Right renal pelvis (tissue), 4 donors: ENCODE measurements at regions not wholly inside any gene's neighbourhood (a gene's known extent, or its start where the extent isn't known, plus 50 kb on each side); places are given as distances from the start of the nearest gene placed in this dataset.
"Not testable (repeated sequence)": the region's sequence is repeated elsewhere in the genome, so short reads cannot be mapped to it uniquely, and the experiment has no call there.

Source experiments
- DNase-seq, 4 donors: peaks; one replicate each; pipeline ENCODE4 v3.0.0-alpha.2; 2013; ENCODE audit warnings: low read depth in 4 of 4, low spot score in 3 of 4, missing footprints in 1 of 4

- not testable (repeated sequence) for DNase-seq
Measured at GRCh38 chr15:85196697-85197096, 183.7 kb upstream of the AKAP13 start.

- not testable (repeated sequence) for DNase-seq
Measured at GRCh38 chr15:85197582-85197981, 182.8 kb upstream of the AKAP13 start.

DNA sequence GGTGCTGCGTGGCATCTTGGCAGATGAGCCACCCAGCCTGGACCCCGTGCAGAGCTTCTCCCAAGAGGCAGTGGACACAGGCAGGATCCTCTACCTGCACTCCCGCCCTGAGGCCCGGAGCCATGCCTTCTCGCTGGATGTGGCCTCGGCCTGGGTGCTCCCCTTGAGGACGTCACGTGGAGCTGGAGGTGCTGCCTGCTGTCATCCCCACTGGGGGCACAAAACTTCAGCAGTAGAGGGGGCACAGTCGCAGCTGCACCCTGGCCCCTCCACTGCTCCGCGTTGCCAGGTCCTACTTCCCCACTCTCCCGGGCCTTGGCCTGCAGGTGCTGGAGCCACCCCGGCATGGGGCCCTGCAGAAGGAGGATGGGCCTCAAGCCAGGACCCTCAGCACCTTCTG lies 182.0 kb upstream of the AKAP13 start:
- DNase-seq: not testable (repeated sequence)

GRCh38 chr15:85200215-85200614 lies 180.2 kb upstream of the AKAP13 start:
- not testable (repeated sequence) for DNase-seq

GRCh38 chr15:85201118-85201793 lies 179.1 kb upstream of the AKAP13 start:
- not testable (repeated sequence) for DNase-seq

GRCh38 chr15:85204481-85204880 lies 175.9 kb upstream of the AKAP13 start:
- DNase-seq: not testable (repeated sequence)

GRCh38 chr15:85233791-85234325 lies 146.5 kb upstream of the AKAP13 start:
- not testable (repeated sequence) for DNase-seq

DNA sequence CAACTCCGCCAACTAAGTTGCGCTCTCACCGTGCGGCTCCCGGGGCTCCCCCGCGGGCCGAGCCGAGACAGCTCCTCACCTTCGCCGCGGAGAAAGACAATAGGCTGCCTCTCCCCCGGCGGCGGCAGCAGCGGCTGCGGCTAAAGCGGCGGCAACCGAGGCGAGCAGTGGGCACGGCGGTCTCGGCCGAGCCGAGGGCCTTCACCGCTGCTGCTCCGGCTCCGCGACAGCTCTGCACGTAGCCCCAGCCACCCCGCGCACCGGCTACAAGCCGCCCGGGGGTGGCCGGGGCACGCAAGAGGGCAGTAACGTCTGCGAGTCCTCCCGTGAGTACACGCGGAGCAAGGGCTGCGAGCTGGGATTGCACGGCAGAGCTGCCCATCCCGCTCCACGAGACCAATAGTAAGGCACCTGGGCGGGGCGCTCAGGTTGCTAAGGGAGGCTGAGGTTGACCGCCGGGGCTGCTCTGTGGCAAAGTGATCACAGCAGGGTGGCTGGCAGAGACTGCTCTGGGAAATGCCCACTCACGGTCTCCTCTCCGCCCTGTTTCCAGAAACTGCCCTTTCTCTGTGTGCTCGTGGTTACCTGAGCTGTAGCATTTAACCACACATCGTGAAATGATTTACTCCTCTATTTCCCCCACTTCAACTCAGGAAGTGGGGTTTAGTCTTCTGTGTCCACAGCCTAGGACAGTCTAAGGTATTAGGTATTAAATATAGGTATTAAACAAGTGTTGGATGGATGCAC lies 145.8 kb upstream of the AKAP13 start:
- not testable (repeated sequence) for DNase-seq

GRCh38 chr15:85244056-85244455 lies 136.3 kb upstream of the AKAP13 start:
- not testable (repeated sequence) for DNase-seq

- not testable (repeated sequence) for DNase-seq
Measured at GRCh38 chr15:85250938-85251542, 129.4 kb upstream of the AKAP13 start.

DNA sequence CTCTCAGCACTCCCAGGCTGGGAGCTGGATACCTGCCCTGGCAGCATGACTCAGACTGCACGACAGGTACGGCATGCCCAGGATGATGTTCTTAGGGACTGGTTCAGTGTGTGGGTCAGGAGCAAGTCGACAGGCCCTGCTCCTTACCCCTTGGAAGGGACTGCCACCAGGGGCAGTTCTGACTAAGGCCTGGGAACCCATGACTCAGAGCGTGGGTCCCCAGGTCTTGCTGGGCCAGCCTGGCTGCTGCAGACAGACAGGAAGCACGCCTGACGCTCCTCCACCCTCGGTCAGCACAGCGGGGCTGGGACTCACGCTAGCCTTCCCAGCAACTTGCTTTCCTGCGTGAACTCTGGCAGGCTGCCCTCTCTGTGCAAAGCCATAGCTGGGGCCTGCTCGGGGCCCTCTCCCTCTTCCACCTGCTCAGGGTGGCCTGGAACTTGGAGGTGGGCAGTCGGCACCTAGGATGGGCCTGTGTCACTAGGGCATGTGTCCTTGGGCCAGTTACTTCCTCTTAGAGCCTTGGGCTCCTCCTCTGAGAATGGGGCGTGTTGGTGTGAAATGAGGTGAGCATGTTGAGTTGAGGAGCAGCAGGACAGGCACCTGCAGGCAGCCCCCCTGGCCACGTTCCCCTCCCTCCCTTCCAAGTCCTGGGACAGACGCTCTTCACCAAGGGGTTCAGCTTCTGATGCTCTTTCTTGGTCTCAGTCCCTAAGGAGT lies 127.0 kb upstream of the AKAP13 start:
- DNase-seq: not testable (repeated sequence)

DNA sequence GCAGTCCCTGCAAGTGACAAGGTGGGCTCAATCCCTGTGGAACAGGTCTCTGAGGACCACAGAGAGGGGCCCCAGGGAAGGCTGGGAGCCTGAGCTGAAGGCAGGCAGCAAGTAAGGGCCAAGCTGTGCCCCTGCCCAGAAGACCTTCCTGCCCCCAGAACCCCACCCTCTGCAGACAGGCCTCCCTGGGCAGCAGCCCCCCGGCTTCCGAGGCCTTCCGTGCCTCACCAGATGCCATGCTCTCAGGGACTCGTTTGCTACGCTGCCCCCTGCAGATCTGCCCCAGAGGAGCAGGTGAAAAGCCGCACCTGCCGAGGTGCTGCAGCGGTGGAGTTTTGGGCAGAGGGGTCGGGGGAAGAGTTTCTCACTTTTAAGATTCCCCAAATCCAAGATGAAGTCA lies 125.4 kb upstream of the AKAP13 start:
- not testable (repeated sequence) for DNase-seq

DNA sequence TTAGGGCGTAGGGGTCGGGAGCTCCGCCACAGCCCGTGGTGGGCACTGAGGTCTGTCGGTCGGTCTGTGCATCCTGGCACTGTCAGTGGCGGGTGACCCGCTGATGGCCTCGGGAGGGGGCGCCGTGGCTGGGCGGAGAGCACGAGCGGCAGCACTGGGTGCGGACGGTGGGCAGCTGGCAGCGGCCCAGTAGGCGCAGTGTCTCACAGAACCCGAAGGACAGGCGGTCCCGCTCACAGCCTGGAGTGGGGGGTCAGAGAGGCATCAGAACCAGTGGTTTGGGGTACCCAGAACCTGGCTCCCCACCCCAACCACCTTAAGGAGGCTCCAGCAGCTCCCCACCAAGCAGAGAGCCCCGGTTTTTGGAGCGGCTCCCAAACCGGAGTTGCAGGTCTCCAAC lies 124.9 kb upstream of the AKAP13 start:
- not testable (repeated sequence) for DNase-seq

- not testable (repeated sequence) for DNase-seq
Measured at GRCh38 chr15:85256009-85256997, 124.1 kb upstream of the AKAP13 start.

DNA sequence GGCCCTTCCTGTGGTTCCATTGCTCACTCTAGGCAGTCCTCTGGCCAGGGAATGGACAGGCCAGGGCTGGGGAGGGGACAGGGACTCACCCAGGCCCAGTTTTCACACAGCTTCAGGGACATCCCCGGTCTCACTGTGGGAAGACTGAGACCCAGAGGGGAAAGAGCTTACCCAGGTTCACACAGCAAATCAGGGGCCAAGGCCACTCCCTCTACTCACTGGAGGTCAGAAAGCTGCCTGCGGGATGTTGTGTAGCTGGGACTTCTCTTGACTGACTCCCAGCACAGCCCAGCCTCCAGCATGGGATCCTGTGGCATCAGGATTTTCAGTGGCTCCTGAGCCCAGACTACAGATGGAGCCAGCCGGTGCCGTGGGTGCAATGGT lies 122.3 kb upstream of the AKAP13 start:
- DNase-seq: not testable (repeated sequence)

DNA sequence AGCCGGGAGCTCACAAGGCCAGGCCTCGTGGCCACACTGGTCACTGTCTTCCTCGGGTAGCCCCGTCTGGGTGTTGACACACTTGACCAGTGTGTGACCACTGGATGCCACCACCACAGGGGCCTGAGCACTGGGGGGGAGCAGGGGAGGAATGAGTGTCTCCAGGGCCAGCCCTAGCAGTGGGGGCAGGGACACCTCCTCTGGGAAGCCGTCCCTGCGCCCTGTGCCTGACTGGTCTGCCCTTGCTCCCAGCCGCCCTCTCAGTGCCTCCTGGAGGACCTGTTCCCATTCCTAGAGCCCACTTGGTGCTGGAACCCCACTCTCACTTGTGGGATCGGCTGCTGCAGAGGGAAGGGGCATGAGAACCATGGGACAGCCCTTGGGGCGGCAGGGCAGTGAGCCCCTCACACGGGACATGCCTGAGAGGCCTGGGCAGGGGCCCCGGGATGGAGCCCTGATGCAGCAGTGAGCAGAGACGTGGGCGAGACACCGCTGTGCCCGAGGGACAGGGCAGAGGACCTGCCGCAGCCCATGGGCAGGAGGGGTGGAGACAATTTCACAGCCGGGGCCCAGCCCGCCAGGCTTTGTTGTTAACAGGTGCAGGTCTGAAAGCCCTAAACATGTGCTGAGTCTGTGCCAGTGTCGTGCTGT lies 121.7 kb upstream of the AKAP13 start:
- not testable (repeated sequence) for DNase-seq

DNA sequence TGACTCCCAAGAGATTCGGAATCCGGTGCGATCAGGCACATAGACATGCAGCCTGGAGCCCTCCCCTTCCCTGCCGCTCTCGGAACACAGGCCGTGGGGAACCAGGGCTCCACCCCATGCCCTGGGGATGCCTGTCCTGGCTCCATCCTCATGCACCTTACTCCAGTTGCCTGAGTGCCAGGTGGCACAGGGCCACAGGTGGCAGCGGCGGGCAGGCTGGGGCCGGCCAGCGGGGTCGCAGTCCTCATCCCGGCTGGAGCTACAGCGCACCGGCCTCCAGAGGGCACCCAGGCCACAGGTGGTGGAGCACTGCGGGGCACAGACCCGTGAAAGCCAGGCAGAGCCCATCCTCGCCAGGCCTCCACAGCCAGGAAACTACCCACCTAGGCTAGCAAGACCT lies 119.9 kb upstream of the AKAP13 start:
- not testable (repeated sequence) for DNase-seq

DNA sequence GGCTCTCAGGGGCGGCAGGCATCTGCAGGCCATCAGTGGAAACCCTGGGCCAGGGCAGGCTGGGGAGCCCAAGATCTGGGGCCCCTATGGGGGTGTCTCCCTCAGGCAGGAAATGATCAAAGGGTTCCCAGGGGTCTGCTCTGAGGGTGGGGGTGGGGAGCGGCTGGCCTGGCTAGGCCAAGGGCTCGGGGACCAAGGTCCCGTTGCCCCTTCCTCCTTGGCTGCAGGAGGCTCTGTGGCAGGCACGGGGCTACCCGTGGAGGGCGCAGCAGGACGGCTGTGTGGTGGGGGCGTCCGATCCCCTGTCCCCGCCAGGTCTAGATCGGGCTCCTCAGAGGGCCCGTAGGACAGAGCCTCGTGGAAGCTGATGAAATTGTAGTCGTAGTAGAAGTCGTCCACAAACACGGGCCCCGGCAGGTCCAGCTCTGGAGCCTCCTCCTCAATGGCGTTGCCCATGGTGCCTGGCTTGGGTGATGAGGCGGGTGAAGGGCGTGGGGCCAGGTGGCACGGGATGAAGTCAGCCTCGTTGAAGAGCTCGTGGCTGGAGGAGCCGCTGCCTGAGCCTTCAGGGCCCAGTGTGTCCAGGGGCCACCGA lies 117.8 kb upstream of the AKAP13 start:
- DNase-seq: not testable (repeated sequence)
